GM23338 (cell line): ENCODE measurements at regions not wholly inside any gene's neighbourhood (a gene's known extent, or its start where the extent isn't known, plus 50 kb on each side); places are given as distances from the start of the nearest gene placed in this dataset.

Experiments
- ATAC-seq: fragments of 200-7000 bp; cut with Tn5 transposase; 3 replicates; pipeline ENCODE4 v1.9.1; 2020
- DNase-seq: peaks from one replicate; pipeline ENCODE4 v3.0.0-alpha.2; 2015; ENCODE audit warnings: low spot score
- H2AFZ ChIP-seq: fragments of 200-600 bp; sonication (generic); 2 replicates; pipeline ENCODE4 v1.8.0; 2016; ENCODE audit warnings: antibody characterized with exemption, mild to moderate bottlenecking, moderate library complexity
- H3F3A ChIP-seq: fragments of 200-600 bp; sonication (generic); replicated peaks from 2 replicates; pipeline ENCODE4 v1.8.0; 2017; ENCODE audit warnings: antibody characterized with exemption, mixed run types, low read depth
- H3K27ac ChIP-seq: fragments of 200-600 bp; sonication (generic); 2 replicates; pipeline ENCODE4 v1.6.1; 2016; ENCODE audit warnings: low read depth
- H3K27me3 ChIP-seq: fragments of 200-600 bp; sonication (generic); 2 replicates; pipeline ENCODE4 v1.8.0; 2016; ENCODE audit warnings: mild to moderate bottlenecking, mixed run types, moderate library complexity; ENCODE audit not compliant: insufficient read depth
- H3K36me3 ChIP-seq: fragments of 200-600 bp; sonication (generic); 2 replicates; pipeline ENCODE4 v1.8.0; 2016; ENCODE audit warnings: mild to moderate bottlenecking; ENCODE audit not compliant: insufficient read depth
- H3K4me1 ChIP-seq: fragments of 200-600 bp; sonication (generic); 2 replicates; pipeline ENCODE4 v1.8.0; 2016; ENCODE audit warnings: mild to moderate bottlenecking, moderate library complexity; ENCODE audit not compliant: insufficient read depth
- H3K4me2 ChIP-seq: fragments of 200-600 bp; sonication (generic); 2 replicates; pipeline ENCODE4 v1.7.1; 2017; ENCODE audit warnings: mixed run types
- H3K4me3 ChIP-seq: fragments of 200-600 bp; sonication (generic); 2 replicates; pipeline ENCODE4 v1.6.1; 2016; ENCODE audit warnings: mixed run types
- H3K79me2 ChIP-seq: fragments of 200-600 bp; sonication (generic); replicated peaks from 2 replicates; pipeline ENCODE4 v1.8.0; 2017; ENCODE audit warnings: mild to moderate bottlenecking; ENCODE audit not compliant: insufficient read depth
- H3K9me2 ChIP-seq: fragments of 200-600 bp; sonication (generic); 2 replicates; pipeline ENCODE4 v1.8.0; 2017; ENCODE audit not compliant: insufficient read depth
- H4K20me1 ChIP-seq: fragments of 200-600 bp; sonication (generic); replicated peaks from 2 replicates; pipeline ENCODE4 v1.8.0; 2017; ENCODE audit warnings: mild to moderate bottlenecking; ENCODE audit not compliant: insufficient read depth
- H3K27ac Mint-ChIP-seq: 2 replicates; pipeline ENCODE4 v1.8.0; 2020; ENCODE audit warnings: inconsistent platforms, mild to moderate bottlenecking, moderate library complexity, mixed read lengths
- H3K27me3 Mint-ChIP-seq: 3 replicates; pipeline ENCODE4 v1.8.0; 2022; ENCODE audit warnings: low read depth, mild to moderate bottlenecking, moderate library complexity, mixed read lengths, inconsistent platforms; ENCODE audit not compliant: insufficient read depth, poor library complexity
- H3K36me3 Mint-ChIP-seq: 3 replicates; pipeline ENCODE4 v1.8.0; 2021; ENCODE audit warnings: low read depth, mild to moderate bottlenecking, inconsistent platforms, moderate library complexity, mixed read lengths
- H3K4me1 Mint-ChIP-seq: 3 replicates; pipeline ENCODE4 v1.8.0; 2020; ENCODE audit warnings: mild to moderate bottlenecking, inconsistent platforms, mixed read lengths
- H3K4me3 Mint-ChIP-seq: 3 replicates; pipeline ENCODE4 v1.8.0; 2021; ENCODE audit warnings: moderate library complexity, mild to moderate bottlenecking, inconsistent platforms, mixed read lengths
- H3K9me3 Mint-ChIP-seq: 3 replicates; pipeline ENCODE4 v1.8.0; 2020; ENCODE audit warnings: moderate library complexity, mild to moderate bottlenecking, inconsistent platforms, mixed read lengths
- CREB1 ChIP-seq: fragments of 250-450 bp; sonication (Bioruptor Pico); IDR thresholded peaks from 2 replicates; pipeline ENCODE4 v1.5.0; 2020; ENCODE audit warnings: low read depth, mild to moderate bottlenecking, moderate library complexity
- ETS1 ChIP-seq: IDR thresholded peaks from 2 replicates; pipeline ENCODE4 v1.6.1; 2016; ENCODE audit warnings: antibody characterized with exemption
- EZH2 ChIP-seq: fragments of 200-600 bp; sonication (generic); IDR thresholded peaks from one replicate; pipeline ENCODE4 v1.8.0; 2017; ENCODE audit warnings: antibody characterized with exemption, mild to moderate bottlenecking, low read depth; ENCODE audit not compliant: unreplicated experiment
- EZH2phosphoT487 ChIP-seq: fragments of 200-600 bp; sonication (generic); IDR thresholded peaks from one replicate; pipeline ENCODE4 v1.8.1; 2018; ENCODE audit warnings: antibody characterized with exemption; ENCODE audit not compliant: unreplicated experiment
- JUNB ChIP-seq: IDR thresholded peaks from one replicate; pipeline ENCODE4 v1.6.1; 2016; ENCODE audit warnings: antibody characterized with exemption; ENCODE audit not compliant: unreplicated experiment
- NANOG ChIP-seq: IDR thresholded peaks from 2 replicates; pipeline ENCODE4 v1.6.1; 2016; ENCODE audit warnings: antibody characterized with exemption, borderline replicate concordance
- POLR2AphosphoS5 ChIP-seq: IDR thresholded peaks from 2 replicates; pipeline ENCODE4 v1.6.1; 2016; ENCODE audit warnings: antibody characterized with exemption, low read depth
- ZNF114 ChIP-seq: fragments of 250-450 bp; sonication (Bioruptor Pico); IDR thresholded peaks from 2 replicates; pipeline ENCODE4 v1.5.0; 2020; ENCODE audit warnings: mild to moderate bottlenecking, moderate library complexity
- ZNF331 ChIP-seq: fragments of 250-450 bp; sonication (Bioruptor Pico); IDR thresholded peaks from 2 replicates; pipeline ENCODE4 v1.5.0; 2020; ENCODE audit warnings: low read depth, mild to moderate bottlenecking, moderate library complexity
- TF ChIP-seq, protein P1 (sequence below), 2 experiments: fragments of 200-600 bp in 1 of 2; sonication (generic) in 1 of 2; conservative IDR thresholded peaks; 2 replicates each; pipeline versions ENCODE4 v1.5.1 to v1.6.1; 2016 to 2017; ENCODE audit warnings: antibody characterized with exemption in 2 of 2, low read depth in 2 of 2, mild to moderate bottlenecking in 2 of 2, moderate library complexity in 1 of 2
- TF ChIP-seq, protein P2 (sequence below): fragments of 250-450 bp; sonication (Bioruptor Pico); IDR thresholded peaks from 2 replicates; pipeline ENCODE4 v1.5.0; 2020; ENCODE audit warnings: mild to moderate bottlenecking, moderate library complexity

DNA sequence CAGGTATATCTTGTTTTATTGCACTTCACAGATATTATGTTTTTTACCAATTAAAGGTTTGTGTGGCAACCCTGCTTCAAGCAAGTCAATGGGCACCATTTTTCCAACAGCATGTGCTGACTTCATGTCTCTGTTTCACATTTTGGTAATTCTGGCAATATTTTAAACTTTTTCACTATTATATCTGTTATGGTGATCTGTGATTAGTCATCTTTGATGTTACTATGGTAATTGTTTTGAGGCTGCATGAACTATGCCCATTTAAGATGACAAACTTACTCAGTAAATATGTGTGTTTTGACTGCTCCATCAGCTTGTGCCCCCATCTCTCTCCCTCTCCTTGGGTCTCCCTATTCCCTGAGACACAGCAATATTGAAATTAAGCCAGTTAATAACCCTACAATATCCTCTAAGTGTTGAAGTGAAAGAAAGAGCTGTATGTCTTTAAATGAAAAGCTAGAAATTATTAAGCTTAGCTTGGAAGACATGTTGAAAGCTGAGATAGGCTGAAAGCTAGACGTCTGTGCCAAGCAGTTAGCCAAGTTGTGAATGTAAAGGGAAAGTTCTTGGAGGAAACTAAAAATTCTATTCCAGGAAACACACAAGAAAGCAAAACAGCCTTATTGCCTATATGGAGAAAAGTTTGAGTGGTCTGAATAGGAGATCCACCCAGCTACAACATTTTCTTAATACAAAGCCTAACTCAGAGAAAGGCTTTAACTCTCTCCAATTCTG, 365.1 kb downstream of the ATP23 start (continued):
- TF ChIP-seq, protein P1, sequence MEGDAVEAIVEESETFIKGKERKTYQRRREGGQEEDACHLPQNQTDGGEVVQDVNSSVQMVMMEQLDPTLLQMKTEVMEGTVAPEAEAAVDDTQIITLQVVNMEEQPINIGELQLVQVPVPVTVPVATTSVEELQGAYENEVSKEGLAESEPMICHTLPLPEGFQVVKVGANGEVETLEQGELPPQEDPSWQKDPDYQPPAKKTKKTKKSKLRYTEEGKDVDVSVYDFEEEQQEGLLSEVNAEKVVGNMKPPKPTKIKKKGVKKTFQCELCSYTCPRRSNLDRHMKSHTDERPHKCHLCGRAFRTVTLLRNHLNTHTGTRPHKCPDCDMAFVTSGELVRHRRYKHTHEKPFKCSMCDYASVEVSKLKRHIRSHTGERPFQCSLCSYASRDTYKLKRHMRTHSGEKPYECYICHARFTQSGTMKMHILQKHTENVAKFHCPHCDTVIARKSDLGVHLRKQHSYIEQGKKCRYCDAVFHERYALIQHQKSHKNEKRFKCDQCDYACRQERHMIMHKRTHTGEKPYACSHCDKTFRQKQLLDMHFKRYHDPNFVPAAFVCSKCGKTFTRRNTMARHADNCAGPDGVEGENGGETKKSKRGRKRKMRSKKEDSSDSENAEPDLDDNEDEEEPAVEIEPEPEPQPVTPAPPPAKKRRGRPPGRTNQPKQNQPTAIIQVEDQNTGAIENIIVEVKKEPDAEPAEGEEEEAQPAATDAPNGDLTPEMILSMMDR (conservative IDR thresholded peaks at IDR 0.05; ENCODE audit: low read depth in 2 of 2) = no peak
- TF ChIP-seq NANOG (no peak), JUNB (no peak), ZNF114 (CRISPR knock-in tag) (no peak), ETS1 (no peak), EZH2 (no peak), CREB1 (CRISPR knock-in tag) (no peak), EZH2phosphoT487 (no peak), ZNF331 (CRISPR knock-in tag) (no peak)

GRCh38 chr12:58309806-58310205, 368.4 kb downstream of the ATP23 start:
- H3K4me1 Mint-ChIP-seq = peaks cover 8% of the 10 kb centered on the region; the same call in 2 of the 3 replicates
- H3K27me3 ChIP-seq = no peaks in the 10 kb centered on the region
- H3K4me1 ChIP-seq = peaks cover 6% of the 10 kb centered on the region
- H3K4me2 ChIP-seq = no peak overlapping the region
- no peaks in the 10 kb centered on the region for H4K20me1 ChIP-seq
- no peaks in the 10 kb centered on the region for H3F3A ChIP-seq
- no peaks in the 10 kb centered on the region for H3K79me2 ChIP-seq
- no peak overlapping the region for H3K4me3 ChIP-seq
- ATAC-seq = no peak
- H3K27ac ChIP-seq = no peak overlapping the region
- no peak overlapping the region for H3K4me3 Mint-ChIP-seq
- no peaks in the 10 kb centered on the region for H3K27me3 Mint-ChIP-seq
- DNase-seq = no peak
- H3K9me3 Mint-ChIP-seq = peaks cover 3% of the 10 kb centered on the region; the same call in 1 of the 3 replicates
- H3K9me2 ChIP-seq = no peaks in the 10 kb centered on the region
- H3K27ac Mint-ChIP-seq = no peak overlapping the region
- no peaks in the 10 kb centered on the region for H3K36me3 ChIP-seq
- H2AFZ ChIP-seq = no peak overlapping the region
- no peaks in the 10 kb centered on the region for H3K36me3 Mint-ChIP-seq
- TF ChIP-seq, protein P2, sequence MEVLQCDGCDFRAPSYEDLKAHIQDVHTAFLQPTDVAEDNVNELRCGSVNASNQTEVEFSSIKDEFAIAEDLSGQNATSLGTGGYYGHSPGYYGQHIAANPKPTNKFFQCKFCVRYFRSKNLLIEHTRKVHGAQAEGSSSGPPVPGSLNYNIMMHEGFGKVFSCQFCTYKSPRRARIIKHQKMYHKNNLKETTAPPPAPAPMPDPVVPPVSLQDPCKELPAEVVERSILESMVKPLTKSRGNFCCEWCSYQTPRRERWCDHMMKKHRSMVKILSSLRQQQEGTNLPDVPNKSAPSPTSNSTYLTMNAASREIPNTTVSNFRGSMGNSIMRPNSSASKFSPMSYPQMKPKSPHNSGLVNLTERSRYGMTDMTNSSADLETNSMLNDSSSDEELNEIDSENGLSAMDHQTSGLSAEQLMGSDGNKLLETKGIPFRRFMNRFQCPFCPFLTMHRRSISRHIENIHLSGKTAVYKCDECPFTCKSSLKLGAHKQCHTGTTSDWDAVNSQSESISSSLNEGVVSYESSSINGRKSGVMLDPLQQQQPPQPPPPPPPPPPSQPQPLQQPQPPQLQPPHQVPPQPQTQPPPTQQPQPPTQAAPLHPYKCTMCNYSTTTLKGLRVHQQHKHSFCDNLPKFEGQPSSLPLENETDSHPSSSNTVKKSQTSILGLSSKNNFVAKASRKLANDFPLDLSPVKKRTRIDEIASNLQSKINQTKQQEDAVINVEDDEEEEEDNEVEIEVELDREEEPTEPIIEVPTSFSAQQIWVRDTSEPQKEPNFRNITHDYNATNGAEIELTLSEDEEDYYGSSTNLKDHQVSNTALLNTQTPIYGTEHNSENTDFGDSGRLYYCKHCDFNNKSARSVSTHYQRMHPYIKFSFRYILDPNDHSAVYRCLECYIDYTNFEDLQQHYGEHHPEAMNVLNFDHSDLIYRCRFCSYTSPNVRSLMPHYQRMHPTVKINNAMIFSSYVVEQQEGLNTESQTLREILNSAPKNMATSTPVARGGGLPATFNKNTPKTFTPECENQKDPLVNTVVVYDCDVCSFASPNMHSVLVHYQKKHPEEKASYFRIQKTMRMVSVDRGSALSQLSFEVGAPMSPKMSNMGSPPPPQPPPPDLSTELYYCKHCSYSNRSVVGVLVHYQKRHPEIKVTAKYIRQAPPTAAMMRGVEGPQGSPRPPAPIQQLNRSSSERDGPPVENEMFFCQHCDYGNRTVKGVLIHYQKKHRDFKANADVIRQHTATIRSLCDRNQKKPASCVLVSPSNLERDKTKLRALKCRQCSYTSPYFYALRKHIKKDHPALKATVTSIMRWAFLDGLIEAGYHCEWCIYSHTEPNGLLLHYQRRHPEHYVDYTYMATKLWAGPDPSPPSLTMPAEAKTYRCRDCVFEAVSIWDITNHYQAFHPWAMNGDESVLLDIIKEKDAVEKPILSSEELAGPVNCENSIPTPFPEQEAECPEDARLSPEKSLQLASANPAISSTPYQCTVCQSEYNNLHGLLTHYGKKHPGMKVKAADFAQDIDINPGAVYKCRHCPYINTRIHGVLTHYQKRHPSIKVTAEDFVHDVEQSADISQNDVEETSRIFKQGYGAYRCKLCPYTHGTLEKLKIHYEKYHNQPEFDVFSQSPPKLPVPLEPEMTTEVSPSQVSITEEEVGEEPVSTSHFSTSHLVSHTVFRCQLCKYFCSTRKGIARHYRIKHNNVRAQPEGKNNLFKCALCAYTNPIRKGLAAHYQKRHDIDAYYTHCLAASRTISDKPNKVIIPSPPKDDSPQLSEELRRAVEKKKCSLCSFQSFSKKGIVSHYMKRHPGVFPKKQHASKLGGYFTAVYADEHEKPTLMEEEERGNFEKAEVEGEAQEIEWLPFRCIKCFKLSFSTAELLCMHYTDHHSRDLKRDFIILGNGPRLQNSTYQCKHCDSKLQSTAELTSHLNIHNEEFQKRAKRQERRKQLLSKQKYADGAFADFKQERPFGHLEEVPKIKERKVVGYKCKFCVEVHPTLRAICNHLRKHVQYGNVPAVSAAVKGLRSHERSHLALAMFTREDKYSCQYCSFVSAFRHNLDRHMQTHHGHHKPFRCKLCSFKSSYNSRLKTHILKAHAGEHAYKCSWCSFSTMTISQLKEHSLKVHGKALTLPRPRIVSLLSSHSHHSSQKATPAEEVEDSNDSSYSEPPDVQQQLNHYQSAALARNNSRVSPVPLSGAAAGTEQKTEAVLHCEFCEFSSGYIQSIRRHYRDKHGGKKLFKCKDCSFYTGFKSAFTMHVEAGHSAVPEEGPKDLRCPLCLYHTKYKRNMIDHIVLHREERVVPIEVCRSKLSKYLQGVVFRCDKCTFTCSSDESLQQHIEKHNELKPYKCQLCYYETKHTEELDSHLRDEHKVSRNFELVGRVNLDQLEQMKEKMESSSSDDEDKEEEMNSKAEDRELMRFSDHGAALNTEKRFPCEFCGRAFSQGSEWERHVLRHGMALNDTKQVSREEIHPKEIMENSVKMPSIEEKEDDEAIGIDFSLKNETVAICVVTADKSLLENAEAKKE (CRISPR knock-in tag) = no peak
- TF ChIP-seq ETS1 = no peak
- no peak for TF ChIP-seq EZH2
- no peak for TF ChIP-seq NANOG
- TF ChIP-seq, protein P1 (conservative IDR thresholded peaks at IDR 0.05; ENCODE audit: low read depth in 2 of 2) = no peak
- no peak for TF ChIP-seq POLR2AphosphoS5
- no peak for TF ChIP-seq EZH2phosphoT487
- no peak for TF ChIP-seq ZNF331 (CRISPR knock-in tag)
- TF ChIP-seq ZNF114 (CRISPR knock-in tag) = no peak
